GM19372 (cell line): ENCODE measurements at regions not wholly inside any gene's neighbourhood (a gene's known extent, or its start where the extent isn't known, plus 50 kb on each side); places are given as distances from the start of the nearest gene placed in this dataset.
"Not testable (repeated sequence)": the region's sequence is repeated elsewhere in the genome, so short reads cannot be mapped to it uniquely, and the experiment has no call there.

Experiments
- ATAC-seq: cut with Tn5 transposase; IDR thresholded peaks from one replicate; pipeline ENCODE4 v1.9.1; 2021; ENCODE audit warnings: mild to moderate bottlenecking, low read depth, moderate library complexity; ENCODE audit not compliant: unreplicated experiment

DNA sequence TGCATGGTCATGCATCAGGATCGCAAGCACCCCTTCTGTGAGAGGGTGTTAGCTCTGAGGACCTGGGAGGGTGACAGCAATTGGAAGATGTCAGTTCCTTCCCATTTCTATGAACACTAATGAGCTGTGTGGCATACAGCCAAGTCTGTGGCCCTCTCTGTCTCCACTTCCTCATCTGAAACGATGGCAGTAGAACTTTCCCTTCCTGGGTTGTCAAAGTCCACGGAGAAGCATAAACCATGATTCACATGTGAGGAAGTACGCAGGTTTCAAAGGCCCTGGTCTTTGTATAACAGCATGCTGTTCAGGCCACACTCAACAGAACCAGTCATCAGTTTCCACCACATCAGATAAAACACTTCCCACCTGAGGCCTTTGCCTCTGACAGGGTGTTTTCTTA, 167.4 kb upstream of the RAB6C start:
- ATAC-seq, result no peak

DNA sequence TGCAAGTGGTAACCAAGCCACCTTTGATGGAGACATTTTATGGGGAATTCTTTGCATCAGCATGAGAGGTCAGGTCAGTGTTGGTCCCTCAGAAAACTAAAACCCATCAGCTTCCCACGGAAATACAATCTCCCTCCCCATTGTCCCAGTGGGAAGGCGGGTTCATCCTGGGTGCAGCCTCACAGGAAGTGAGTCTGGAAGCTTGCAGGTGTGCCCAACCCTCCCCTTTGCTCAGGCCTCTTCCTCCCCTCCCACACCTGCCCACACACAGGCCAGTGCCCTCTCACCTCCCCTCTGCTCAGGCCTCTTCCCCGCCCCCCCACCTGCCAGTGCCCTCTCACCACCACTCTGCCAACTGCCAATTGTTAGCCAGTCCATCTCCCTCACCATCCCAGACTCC, 166.8 kb upstream of the RAB6C start:
- ATAC-seq, result no peak

DNA sequence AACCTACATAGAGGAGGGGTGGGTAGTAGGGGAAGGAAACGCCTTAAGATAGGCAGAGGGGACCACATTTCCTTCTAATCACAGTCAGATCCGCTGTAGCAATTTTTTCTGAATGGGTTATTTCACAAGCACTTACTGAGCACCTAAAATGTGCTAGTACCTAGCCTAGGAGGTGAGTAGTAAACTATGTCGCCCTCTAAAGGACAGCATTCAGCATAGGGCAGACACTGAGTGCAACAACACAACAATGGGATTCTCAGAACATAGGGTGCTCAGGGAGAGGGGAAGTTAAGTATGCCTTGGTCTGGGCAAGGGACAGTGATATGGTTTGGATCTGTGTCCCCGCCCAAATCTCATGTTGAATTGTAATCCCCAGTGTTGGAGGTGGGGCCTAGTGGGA, 166.1 kb upstream of the RAB6C start:
- no peak for ATAC-seq

DNA sequence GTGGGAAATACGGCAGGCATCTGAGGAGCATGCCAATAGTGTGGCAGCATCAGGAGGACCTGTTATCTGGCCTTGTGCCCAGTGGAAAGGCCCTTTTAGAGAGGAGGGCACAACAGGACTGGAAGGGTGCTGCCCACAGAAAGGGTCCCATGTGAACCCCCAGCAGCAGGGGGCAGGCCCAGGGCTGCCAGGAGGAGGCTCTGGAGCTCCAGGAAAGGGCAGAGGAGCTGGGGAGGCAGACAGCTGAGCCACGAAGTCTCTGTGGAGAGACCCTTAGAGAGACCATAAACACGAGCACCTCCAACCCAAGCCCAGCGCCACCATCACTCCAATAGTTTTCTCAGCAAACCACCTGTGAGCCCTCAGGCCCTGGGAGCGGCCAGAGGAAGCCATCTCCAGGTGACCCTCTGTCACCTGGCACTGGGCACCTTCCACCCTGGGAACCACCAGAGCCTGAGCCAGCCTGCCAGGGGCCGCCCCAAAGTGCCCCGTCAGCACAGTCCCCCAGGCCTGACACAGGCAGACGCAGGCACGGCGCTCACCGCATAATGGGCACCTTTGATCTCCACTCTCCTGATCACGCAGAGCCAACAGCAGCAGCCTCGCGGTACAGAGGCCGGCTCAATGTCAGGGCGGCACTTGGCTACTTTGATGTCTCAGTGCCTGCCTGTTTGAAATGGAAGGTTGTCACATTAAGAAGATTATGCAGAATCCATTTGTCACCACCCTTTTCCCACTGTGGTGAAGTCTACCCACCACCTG, 162.5 kb upstream of the RAB6C start:
- ATAC-seq, result no peak

DNA sequence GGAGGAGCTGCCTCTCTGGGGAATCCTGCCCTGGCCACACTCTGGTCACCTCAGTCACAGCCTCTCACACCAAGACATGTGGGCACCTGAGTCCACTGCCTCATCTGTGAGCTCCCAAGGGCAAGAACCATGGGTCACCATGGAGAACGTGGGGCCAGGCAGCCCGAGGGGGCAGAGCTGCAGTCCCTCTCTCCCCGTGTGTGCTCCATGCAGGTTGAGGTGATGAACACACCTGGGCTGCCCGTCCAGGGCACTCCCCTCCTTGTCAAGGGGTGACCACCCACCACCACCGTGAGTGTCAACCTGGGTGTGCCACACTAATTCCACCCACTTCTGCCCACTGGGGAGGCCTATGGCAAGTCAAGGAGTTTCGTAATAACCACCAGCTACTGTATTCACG, 159.6 kb upstream of the RAB6C start:
- no peak for ATAC-seq

DNA sequence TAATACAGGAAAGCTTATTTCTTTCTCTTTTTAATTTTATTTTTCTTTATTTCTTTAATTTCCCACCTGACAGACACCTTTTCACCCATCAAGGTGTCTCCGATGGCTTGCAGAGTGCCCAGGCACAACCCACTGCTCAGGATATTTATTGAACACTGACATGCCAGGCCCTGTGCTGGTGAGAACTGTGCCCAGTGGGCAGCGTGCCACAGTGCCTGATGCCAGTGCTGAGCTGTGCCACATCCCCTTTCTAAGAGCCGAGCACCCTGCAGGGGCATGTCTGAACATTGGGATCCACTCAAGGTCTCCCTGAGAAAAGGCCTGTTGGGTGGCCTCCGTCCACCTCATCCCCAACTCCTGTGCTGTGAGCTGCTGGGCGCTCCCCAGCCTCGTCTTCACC, 158.6 kb upstream of the RAB6C start:
- ATAC-seq, result no peak

DNA sequence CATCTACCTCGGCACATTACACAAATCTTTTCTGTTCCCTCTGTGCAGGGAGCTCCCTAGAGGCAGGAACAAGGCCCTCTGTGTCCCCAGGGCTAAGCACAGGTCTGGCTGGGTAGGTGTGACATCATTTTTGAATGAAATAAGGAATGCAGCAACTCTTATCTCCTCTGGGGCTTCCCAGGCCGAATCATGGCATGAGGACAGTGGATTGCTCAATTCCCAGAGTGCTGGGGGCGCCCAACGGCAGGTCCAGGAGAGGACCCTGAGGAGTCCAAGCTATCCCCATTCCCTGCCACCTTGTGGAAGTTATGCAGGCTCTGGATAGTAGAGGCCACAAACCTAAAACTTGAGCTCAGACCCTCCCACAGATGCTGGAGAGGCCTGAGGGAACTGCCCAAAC, 158.0 kb upstream of the RAB6C start:
- no peak for ATAC-seq

DNA sequence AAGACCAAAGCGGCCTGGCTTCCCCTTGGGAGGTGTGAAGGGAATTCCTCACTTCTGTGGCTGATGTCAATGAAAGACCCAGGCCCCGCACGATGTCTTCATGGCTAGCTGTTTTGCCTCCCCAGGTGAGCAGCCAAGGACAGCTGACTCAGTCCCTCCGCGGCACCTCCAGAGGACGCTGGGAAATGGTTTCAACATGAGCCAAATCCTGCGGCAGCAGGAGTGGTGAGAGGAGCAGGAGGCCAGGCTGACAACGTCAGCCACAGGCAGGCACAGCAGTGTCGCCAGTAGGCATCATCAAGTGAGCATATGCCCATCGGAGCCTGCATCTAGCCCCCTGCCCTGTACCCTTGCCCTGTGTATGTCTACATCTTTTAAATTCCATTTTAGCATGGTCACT, 156.4 kb upstream of the RAB6C start:
- ATAC-seq, result no peak

DNA sequence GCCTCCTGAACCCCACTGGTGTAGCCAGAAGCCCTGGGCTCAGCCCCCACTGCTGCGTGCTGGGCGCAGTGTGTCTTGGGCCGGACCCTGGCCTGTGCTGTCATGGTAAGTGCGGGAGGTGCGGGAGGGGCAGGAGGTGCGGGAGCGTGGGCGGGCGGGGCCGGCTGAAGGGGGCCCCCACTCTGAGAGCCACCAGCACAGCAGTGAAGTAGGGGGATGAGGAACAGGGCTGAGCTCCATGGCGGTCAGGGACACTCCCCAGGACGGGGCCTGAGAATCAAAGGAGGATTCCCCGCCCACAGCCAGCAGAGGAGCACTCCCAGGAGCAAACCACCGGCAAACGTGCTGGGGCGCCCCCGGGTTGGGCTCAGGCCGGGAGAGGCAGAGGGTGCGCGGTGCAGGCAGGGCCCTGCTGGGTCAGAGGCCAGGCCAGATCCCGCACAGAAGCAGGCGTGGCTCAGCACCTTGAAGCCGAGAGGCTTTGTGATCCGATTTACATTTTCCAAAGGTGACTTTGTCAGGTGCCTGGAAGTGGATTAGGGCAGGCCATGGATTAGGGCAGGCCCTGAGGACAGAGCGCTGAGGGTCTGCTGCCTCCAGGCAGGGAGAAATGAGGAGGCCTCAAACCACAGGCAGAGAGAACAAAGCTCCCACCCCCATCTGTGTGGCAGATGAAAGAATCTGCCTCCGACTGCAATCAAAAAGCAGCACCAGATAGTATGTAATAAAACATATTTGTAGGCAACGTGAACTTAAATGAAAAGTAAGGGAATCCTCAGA, 152.0 kb upstream of the RAB6C start:
- no peak for ATAC-seq

DNA sequence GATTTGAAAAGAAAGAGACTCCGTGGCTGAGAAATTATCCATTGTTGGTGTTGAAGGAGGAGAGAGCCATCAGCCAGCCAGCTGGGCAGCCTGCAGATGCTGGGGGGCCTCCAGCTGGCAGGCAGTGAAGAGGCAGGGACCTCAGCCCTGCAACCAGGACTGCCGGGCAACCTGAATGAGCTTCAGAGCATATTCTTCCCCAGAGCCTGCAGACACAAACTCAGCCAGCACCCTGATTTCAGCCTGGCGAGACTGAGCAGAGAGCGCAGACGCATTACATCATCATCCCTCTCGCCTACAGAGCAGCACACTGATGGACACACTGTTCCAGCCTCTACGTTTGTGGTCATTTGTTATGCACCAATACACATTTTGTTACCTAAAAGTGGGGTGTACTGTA, 150.7 kb upstream of the RAB6C start:
- ATAC-seq, result no peak

DNA sequence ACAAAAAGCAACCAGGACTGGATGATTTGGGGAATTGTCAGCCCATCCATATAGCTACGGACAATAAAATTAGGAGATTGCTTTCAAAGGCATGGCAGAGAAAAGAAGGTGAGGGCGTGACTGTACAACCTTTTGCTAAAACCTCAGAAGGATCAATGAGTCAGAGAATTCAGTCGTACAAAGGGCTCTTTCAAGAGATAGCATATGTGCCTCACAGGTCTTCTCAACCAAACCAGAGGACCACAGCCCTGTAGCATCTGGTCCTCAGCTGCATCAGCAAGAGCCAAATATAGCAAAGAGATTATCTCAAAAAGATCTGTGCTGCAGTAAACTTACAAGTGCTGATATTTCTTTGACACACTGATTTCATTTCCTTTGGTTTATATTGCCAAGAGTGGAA, 149.9 kb upstream of the RAB6C start:
- ATAC-seq, result no peak

DNA sequence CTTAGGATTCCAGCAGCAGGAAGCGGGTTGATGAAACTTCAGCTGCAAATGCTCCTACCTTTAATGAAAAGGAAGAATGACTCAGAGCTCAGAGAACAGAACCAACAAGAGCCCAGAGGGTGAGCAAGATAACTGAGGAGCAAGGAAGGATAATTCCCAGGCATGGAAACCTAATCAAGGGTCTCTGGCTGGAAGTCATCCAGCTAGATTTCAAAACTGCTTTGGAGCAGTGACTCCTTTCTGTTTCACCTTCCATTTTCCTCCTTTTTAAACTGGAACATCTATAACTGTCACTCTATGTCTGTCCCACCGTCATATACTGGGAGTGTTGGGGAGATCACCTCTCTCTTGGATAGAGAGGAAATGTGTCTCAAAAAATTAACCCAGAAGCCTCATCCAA, 148.4 kb upstream of the RAB6C start:
- no peak for ATAC-seq

DNA sequence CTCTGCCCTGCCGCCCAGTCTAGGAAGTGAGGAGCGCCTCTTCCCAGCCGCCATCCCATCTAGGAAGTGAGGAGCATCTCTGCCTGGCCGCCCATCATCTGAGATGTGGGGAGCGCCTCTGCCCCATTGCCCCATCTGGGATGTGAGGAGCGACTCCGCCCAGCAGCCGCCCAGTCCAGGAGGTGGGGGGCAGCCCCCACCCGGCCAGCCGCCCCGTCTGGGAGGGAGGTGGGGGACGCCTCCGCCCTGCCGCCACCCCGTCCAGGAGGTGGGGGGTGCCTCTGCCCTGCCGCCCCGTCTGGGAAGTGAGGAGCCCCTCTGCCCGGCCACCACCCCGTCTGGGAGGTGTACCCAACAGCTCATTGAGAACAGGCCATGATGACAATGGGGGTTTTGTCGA, 146.0 kb upstream of the RAB6C start:
- ATAC-seq, result not testable (repeated sequence)

DNA sequence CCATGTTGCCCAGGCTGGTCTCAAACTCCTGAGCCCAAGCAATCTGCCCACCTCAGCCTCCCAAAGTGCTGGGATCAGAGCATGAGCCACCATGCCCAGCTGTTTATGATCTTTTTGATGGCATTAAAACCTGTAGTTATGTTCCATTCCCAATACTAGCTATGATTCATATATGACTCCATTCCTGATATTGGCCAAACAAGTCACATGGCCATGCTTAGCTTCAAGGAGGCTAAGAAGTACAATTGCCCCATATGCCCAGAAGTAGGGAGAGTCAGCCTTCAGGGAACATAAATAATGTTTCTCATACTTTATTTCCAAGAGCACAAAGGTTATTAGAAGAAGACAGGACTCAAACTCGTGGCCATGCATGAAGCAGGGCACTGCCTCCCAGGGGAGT, 132.4 kb upstream of the RAB6C start:
- no peak for ATAC-seq

DNA sequence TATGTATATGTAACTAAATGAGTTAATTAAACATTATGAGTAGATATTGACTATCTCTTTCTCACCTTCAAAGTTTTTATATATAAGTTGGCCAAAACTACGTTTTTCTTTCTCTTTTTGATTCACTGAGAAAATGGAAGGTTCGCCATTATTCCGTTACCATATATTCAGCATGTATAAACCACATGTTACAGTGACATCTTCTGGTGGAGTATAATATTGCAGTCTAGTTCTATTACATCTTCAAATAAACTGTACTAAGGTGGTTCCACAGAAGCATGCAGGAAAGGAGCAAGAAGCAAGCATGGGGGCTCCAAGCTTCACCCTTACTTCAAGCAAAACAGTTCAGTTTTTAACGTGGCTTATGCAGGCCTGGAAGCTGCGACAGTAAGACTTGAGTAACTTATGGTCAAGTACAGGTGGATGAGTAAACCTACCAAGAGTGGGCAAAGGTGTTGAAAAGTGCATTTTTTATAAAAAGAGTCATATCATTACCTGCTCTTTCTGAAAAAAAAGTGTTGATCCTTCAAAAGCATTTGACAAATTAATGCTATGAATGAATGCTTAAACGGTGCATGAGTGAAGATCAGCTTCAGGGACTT, 129.8 kb upstream of the RAB6C start:
- no peak for ATAC-seq

DNA sequence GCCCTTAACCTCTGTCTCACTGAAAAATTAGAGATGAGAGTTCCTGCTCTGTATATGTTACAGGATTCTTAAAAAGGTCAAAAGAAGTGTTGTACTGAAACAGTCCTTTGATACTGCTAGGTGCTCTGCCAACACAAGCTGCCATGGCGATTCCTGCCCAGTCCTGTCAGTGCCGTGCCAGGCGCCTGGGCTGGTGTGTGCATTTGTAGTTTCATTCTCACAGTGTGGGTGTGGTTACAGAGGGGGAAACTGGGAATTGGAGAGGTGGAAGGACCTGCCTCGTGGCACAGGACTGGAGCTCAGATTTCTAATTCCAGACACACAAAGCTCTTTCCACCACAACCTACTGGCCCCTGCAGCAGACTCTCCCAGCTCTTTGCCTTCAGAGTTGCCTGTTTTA, 122.3 kb upstream of the RAB6C start:
- ATAC-seq, result no peak

DNA sequence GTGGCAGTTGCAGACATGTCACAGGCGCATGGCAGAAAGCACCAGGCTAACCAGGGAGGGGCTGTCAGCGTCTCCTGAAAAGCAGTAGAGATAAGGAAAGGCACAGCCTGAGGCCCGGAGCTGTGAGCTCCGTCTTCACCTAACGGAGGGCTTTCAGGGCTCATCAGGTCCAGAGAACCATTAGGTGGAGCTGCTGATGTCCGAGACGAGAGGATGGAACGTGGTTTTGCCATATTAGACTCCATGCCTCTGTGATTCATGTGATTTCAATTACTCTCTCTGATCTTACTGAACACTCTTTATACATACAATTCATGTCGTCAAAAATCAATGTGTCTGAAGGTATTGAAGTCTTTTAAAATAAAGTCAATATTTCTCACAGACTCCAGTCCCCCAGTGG, 120.3 kb upstream of the RAB6C start:
- ATAC-seq, result no peak

DNA sequence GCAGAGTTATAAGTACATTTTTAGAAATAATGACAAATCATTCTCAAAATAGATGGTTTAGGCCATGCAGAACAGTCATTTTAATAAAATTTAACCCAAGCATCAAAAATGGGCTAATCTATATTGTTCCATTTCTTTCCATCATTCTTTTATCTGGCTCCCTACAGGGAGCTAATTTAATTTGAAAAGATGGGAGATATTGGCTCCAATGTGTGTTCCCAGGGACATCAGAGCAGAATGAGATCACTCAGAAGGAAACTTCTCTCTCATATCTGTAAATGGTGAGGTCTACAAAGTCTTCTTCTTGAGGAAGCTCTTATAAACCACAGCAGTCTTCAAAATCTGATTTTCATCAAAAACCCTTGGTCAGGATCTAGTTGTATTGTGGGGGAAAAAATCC, 119.4 kb upstream of the RAB6C start:
- ATAC-seq, result no peak

DNA sequence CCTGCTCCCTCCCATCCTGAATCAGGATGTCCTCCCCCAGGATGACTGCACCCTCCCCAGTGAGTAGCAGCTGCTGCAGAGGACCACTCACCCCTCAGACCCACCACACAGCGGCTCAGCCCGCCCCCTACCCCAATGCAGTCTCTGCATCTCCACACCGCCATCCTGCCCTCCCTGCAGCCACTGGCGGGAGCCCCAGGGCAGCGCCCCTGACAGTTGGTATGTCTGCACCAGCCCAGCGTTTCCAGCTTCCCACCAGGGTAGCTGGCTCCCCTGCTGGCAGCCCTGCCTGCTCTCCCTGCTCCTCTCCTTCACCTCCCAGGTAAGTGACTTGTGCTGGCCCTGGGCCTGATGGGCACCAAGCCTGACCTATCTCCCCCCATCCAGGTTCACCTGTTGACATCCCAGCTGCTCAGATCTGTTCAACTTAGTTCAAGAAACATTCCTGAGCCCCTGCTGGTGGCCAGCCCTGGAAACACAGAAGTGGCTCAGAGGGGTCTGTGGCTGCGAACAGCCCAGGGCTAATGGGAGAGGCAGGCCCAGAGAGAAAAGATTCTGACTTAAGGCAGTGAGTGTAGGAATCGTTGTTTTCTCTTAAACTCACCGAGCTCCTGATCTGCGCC, 117.7 kb upstream of the RAB6C start:
- no peak for ATAC-seq

DNA sequence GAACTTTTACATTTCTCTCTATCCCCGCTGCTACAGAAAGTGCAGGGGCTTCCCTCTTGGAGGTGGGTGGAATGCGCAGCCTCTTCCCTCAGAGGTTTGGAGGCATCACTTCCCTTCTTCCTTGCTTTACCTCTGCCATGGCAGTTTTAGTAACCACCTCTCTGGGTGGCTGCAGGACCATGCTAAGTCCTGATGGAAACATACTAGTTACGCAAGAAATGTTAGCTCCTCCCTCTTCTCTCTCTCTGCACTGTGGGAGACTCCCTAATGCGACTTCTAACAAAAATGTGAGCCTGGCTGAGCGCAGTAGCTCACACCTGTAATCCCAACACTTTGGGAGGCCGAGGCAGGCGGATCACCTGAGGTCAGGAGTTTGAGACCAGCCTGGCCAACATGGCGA, 116.8 kb upstream of the RAB6C start:
- ATAC-seq, result no peak

DNA sequence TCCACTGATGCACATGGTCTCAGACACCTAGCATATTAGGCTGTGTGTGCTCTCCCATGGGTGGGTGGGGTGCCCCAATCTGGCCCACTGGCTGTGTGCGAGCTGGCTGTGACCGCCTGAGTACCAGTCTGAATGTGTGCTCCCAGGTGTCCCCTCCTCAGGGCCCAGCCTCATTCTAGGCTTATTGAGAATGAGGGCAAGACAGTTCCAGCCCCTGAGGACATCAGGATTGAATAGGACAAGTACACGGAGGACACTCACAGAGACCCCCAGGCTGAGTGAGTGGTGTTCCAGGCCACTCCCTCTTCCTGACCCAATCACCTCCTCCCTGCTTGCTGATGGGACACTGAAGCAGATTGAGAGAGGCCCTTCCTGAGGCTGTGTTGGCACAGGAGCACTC, 116.1 kb upstream of the RAB6C start:
- no peak for ATAC-seq
